Fibroblast of skin of right biceps (primary cell): ENCODE measurements at regions not wholly inside any gene's neighbourhood (a gene's known extent, or its start where the extent isn't known, plus 50 kb on each side); places are given as distances from the start of the nearest gene placed in this dataset.

ENCODE experiments used
- DNase-seq: peaks from one replicate; pipeline ENCODE4 v3.0.0-alpha.2; 2013

GRCh38 chr16:82497139-82497538 lies 129.6 kb upstream of the CDH13 start:
- no peak for DNase-seq

GRCh38 chr16:82488460-82488859 lies 138.3 kb upstream of the CDH13 start:
- DNase-seq = no peak

GRCh38 chr16:82481455-82481854 lies 145.3 kb upstream of the CDH13 start:
- DNase-seq = peak; percentile 15

GRCh38 chr16:82476786-82477185 lies 150.0 kb upstream of the CDH13 start:
- no peak for DNase-seq

- peak; percentile 2 for DNase-seq
Observed at GRCh38 chr16:82470620-82471152, 156.1 kb upstream of the CDH13 start.

GRCh38 chr16:82470016-82470415 lies 156.8 kb upstream of the CDH13 start:
- DNase-seq = no peak

GRCh38 chr16:82464187-82464586 lies 162.6 kb upstream of the CDH13 start:
- no peak for DNase-seq

GRCh38 chr16:82460766-82461165 lies 166.0 kb upstream of the CDH13 start:
- no peak for DNase-seq

GRCh38 chr16:82459580-82460256 lies 167.1 kb upstream of the CDH13 start:
- no peak for DNase-seq

GRCh38 chr16:82456683-82457082 lies 170.1 kb upstream of the CDH13 start:
- peak; percentile 48 for DNase-seq

GRCh38 chr16:82454566-82454965 lies 172.2 kb upstream of the CDH13 start:
- no peak for DNase-seq

- no peak for DNase-seq
Observed at GRCh38 chr16:82454152-82454551, 172.6 kb upstream of the CDH13 start.

GRCh38 chr16:82452004-82452756 lies 174.6 kb upstream of the CDH13 start:
- no peak for DNase-seq

GRCh38 chr16:82451449-82451848 lies 175.3 kb upstream of the CDH13 start:
- DNase-seq = no peak

GRCh38 chr16:82440336-82440735 lies 186.4 kb upstream of the CDH13 start:
- DNase-seq = no peak

- DNase-seq = peak; percentile 1
Observed at GRCh38 chr16:82439678-82440293, 187.0 kb upstream of the CDH13 start.

- DNase-seq = no peak
Observed at GRCh38 chr16:82433042-82433441, 193.7 kb upstream of the CDH13 start.

GRCh38 chr16:82432261-82432660 lies 194.5 kb upstream of the CDH13 start:
- peak; percentile 4 for DNase-seq

GRCh38 chr16:82425661-82426060 lies 201.1 kb upstream of the CDH13 start:
- peak; percentile 18 for DNase-seq

GRCh38 chr16:82421851-82422250 lies 204.9 kb upstream of the CDH13 start:
- DNase-seq = no peak

GRCh38 chr16:82419332-82419731 lies 207.4 kb upstream of the CDH13 start:
- no peak for DNase-seq

GRCh38 chr16:82414476-82414875 lies 212.3 kb upstream of the CDH13 start:
- DNase-seq = no peak

- DNase-seq = no peak
Observed at GRCh38 chr16:82412770-82413169, 214.0 kb upstream of the CDH13 start.

- no peak for DNase-seq
Observed at GRCh38 chr16:82405736-82406135, 221.0 kb upstream of the CDH13 start.
